ENCODE measurements at regions not wholly inside any gene's neighbourhood (a gene's known extent, or its start where the extent isn't known, plus 50 kb on each side); places are given as distances from the start of the nearest gene placed in this dataset.
"Not testable (repeated sequence)": the region's sequence is repeated elsewhere in the genome, so short reads cannot be mapped to it uniquely, and the experiment has no call there.

DNA sequence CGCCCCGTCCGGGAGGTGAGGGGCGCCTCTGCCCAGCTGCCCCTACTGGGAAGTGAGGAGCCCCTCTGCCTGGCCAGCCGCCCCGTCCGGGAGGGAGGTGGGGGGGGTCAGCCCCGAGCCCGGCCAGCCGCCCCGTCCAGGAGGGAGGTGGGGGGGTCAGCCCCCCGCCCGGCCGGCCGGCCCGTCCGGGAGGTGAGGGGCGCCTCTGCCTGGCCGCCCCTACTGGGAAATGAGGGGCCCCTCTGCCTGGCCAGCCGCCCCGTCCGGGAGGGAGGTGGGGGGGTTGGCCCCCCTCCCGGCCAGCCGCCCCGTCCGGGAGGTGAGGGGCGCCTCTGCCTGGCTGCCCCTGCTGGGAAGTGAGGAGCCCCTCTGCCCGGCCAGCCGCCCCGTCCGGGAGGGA, 57.2 kb upstream of the ZNF746 start:
- DNase-seq (ENCODE audit: low spot score); H3K27ac ChIP-seq (ENCODE audit: low read depth in 1 of 2, low read length in 2 of 2); H3K4me3 ChIP-seq (ENCODE audit: low read depth in 1 of 3, low read length in 3 of 3); H3K9me3 ChIP-seq (ENCODE audit: control insufficient read depth in 4 of 4, low read length in 3 of 4); H3K4me1 ChIP-seq (ENCODE audit: control insufficient read depth in 4 of 4, insufficient read depth in 4 of 4, low read length in 3 of 4); H3K27me3 ChIP-seq (ENCODE audit: control insufficient read depth in 4 of 4, insufficient read depth in 4 of 4, low read length in 3 of 4); H3K9ac ChIP-seq (ENCODE audit: low read depth in 1 of 2, low read length in 2 of 2): not testable (repeated sequence)
- peaks cover 1 to 39% (median 32%) of the 10 kb centered on the region in 4 donors for H3K36me3 ChIP-seq (ENCODE audit: control insufficient read depth in 4 of 4, insufficient read depth in 3 of 4, low read depth in 1 of 4, low read length in 3 of 4)
- 96% methylated on average over 29 of the region's 31 CpGs for WGBS

DNA sequence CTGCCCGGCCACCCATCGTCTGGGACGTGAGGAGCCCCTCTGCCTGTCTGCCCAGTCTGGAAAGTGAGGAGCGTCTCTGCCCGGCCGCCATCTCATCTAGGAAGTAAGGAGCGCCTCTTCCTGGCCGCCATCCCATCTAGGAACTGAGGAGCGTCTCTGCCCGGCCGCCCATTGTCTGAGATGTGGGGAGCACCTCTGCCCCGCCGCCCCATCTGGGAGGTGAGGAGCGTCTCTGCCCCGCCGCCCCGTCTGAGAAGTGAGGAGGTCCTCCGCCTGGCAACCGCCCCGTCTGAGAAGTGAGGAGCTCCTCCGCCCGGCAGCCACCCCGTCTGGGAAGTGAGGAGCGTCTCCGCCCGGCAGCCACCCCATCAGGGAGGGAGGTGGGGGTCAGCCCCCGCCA, 56.4 kb upstream of the ZNF746 start:
- DNase-seq (ENCODE audit: low spot score); H3K9me3 ChIP-seq (ENCODE audit: control insufficient read depth in 4 of 4, low read length in 3 of 4); H3K4me3 ChIP-seq (ENCODE audit: low read depth in 1 of 3, low read length in 3 of 3); H3K27me3 ChIP-seq (ENCODE audit: control insufficient read depth in 4 of 4, insufficient read depth in 4 of 4, low read length in 3 of 4); H3K4me1 ChIP-seq (ENCODE audit: control insufficient read depth in 4 of 4, insufficient read depth in 4 of 4, low read length in 3 of 4); H3K27ac ChIP-seq (ENCODE audit: low read depth in 1 of 2, low read length in 2 of 2); H3K9ac ChIP-seq (ENCODE audit: low read depth in 1 of 2, low read length in 2 of 2): not testable (repeated sequence)
- H3K36me3 ChIP-seq (ENCODE audit: control insufficient read depth in 4 of 4, insufficient read depth in 3 of 4, low read depth in 1 of 4, low read length in 3 of 4): peaks cover 3 to 47% (median 35%) of the 10 kb centered on the region in 4 donors
- 97% methylated on average over 27 of the region's 27 CpGs for WGBS

DNA sequence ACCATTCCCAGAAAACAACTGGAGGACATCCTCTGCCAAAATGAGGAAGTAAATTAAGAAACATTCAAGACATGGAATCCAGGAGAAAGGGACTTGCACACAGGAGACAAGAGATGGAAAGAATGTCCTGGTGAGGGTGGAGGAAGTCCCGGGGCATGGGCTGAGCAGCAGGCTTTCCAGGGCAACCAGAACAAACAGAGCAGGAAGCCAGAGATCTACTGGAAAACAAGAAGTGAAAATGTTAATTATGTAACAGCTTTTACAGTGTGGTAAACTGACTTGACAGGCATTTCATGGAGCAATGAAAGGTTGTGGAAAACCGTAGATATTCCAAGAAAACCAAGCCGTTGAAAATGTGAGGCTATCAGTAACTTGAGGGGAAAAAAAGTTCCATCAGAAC, 55.2 kb upstream of the ZNF746 start:
- Histone ChIP-seq H3K4me1 (ENCODE audit: control insufficient read depth in 4 of 4, insufficient read depth in 4 of 4, low read length in 3 of 4) (no peaks in the 10 kb centered on the region), H3K9me3 (ENCODE audit: control insufficient read depth in 4 of 4, low read length in 3 of 4) (no peaks in the 10 kb centered on the region), H3K9ac (ENCODE audit: low read depth in 1 of 2, low read length in 2 of 2) (no peak overlapping the region), H3K36me3 (ENCODE audit: control insufficient read depth in 4 of 4, insufficient read depth in 3 of 4, low read depth in 1 of 4, low read length in 3 of 4) (peaks cover 3 to 51% (median 42%) of the 10 kb centered on the region in 4 donors), H3K27me3 (ENCODE audit: control insufficient read depth in 4 of 4, insufficient read depth in 4 of 4, low read length in 3 of 4) (no peaks in the 10 kb centered on the region), H3K27ac (ENCODE audit: low read depth in 1 of 2, low read length in 2 of 2) (no peak overlapping the region), H3K4me3 (ENCODE audit: low read depth in 1 of 3, low read length in 3 of 3) (no peak overlapping the region)
- WGBS: 88% methylated on average over 3 of the region's 3 CpGs
- TF ChIP-seq, protein P1, sequence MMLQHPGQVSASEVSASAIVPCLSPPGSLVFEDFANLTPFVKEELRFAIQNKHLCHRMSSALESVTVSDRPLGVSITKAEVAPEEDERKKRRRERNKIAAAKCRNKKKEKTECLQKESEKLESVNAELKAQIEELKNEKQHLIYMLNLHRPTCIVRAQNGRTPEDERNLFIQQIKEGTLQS (IDR thresholded peaks at IDR 0.05): no peak
- TF ChIP-seq TAF1 (conservative IDR thresholded peaks at IDR 0.05): no peak
- TF ChIP-seq JUND (IDR thresholded peaks at IDR 0.05): no peak
- no peak for DNase-seq (ENCODE audit: low spot score)
